AG04449 (cell line): ENCODE measurements at regions not wholly inside any gene's neighbourhood (a gene's known extent, or its start where the extent isn't known, plus 50 kb on each side); places are given as distances from the start of the nearest gene placed in this dataset.

ENCODE experiments used
- CTCF ChIA-PET: fragments of 350-600 bp; formaldehyde crosslinking; extraction: SDS; loops from one replicate; lab custom pipeline; 2021; ENCODE audit warnings: antibody characterized with exemption; lab: Yijun Ruan, JAX
- POLR2A ChIA-PET: fragments of 400-600, 350-600 bp; formaldehyde crosslinking; extraction: SDS; loops from one replicate; lab custom pipeline; 2020; ENCODE audit warnings: antibody characterized with exemption, inconsistent platforms; lab: Yijun Ruan, JAX
- DNase-seq: peaks from one replicate; pipeline ENCODE4 v3.0.0-alpha.2; 2010; ENCODE audit warnings: low read depth, low spot score
- H3K4me3 ChIP-seq: 2 replicates; pipeline ENCODE4 v1.5.1; 2011; ENCODE audit warnings: low read depth, mild to moderate bottlenecking, control low read depth, low read length
- CTCF ChIP-seq: IDR thresholded peaks from one replicate; pipeline ENCODE4 v1.5.1; 2011; ENCODE audit warnings: mild to moderate bottlenecking, moderate library complexity, low read length, control low read depth, inconsistent platforms; ENCODE audit not compliant: insufficient read depth; ENCODE audit errors: missing control alignments

GRCh38 chr1:168422203-168422847 lies 121.5 kb downstream of the XCL2 start:
- ChIA-PET POLR2A (no interaction called here), CTCF (no interaction called here)
- DNase-seq = no peak
- TF ChIP-seq CTCF = no peak
- no peak overlapping the region for H3K4me3 ChIP-seq

DNA sequence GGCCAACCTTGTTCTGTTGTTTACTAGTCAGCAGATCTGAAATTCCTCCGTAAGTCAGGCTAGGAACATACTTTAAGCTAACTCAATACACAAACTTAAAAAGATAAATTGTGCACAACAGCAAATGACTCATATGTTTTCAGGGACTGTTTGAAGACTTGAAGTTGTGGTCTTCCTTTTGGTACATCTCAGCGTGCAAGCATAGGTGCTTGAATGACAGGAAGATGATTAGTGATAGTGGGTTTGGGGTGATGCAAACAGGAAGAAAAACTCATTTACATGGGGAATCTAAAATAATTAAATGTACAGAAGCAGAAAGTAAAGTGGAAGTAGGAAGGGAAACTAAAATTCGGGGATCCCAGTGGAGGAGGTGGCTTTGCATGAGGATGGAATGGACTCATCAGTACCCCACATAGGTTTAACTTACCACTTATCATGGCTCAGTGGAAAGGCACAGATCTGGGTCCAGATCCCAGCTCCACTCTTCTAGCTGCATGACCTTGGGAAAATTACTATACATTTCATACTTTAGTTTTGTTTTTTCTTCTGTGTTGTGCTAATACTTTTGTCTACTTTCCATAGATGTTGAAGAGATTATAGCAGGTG lies 122.3 kb downstream of the XCL2 start:
- no peak for TF ChIP-seq CTCF
- no peak for DNase-seq
- POLR2A ChIA-PET = no interaction called here
- CTCF ChIA-PET = no interaction called here
- H3K4me3 ChIP-seq = no peak overlapping the region

DNA sequence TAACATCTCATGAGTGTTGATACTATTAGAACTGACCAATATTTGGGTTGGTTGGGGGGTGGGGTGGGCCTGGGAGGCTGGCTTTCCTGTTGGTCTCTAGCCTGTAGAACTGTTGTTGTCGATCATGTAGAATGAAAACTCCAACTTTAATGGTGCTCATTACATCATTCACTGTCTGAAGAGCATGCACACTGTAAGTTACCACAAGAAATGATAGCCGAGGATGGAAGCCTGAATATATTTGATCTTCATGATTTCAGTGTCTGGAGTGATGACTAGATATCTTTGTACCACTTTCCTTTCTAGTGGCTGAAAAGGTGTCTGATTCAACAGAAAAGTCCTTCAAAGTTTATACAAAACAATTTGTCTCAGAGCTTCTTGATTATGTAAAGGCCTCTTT lies 123.6 kb downstream of the XCL2 start:
- POLR2A ChIA-PET = no interaction called here
- CTCF ChIA-PET = no interaction called here
- H3K4me3 ChIP-seq = no peak overlapping the region
- no peak for TF ChIP-seq CTCF
- no peak for DNase-seq

DNA sequence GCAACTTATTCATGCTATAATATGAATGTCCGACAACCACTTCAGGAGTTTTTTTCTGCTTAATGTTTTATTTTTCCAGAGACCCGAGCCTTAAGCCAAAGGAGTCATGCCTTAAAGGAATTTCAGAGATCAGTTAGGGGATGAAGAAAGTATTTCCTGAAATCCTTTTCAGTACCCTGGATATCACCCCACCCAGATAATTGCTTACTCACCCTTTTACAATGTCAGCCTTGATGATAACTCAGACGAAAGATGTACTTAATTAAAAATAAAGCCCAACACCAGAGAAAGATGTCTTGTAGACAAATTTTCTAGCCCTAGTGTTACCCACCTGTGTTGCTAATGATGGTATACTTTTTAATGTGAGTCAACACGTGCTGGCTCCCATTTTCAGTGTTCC lies 124.1 kb downstream of the XCL2 start:
- H3K4me3 ChIP-seq = no peak overlapping the region
- no peak for DNase-seq
- ChIA-PET POLR2A (no interaction called here), CTCF (no interaction called here)
- TF ChIP-seq CTCF = no peak

- TF ChIP-seq CTCF = no peak
- no peak overlapping the region for H3K4me3 ChIP-seq
- no peak for DNase-seq
- POLR2A ChIA-PET = no interaction called here
- CTCF ChIA-PET = no interaction called here
Measured at GRCh38 chr1:168416220-168416619, 127.6 kb downstream of the XCL2 start.

DNA sequence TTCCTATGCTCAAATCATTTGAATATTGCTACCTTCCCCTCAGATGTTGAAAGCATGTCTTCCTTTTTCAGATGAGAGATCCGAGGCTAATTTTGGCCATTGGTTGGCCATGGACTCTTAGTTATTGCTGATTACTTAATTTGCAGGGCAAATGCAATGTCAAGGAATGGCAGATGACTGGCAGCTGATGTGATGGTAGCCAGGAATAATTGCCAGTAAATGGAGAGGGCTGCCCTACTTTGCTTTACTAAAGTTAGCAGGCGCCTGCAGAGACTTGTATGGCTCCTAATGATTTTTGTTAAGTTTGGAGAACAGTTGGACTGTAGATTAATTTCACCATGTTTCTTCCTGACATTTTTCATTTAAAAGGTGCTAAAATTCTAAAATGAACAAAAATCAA lies 128.9 kb downstream of the XCL2 start:
- no peak for DNase-seq
- no peak for TF ChIP-seq CTCF
- CTCF ChIA-PET = no interaction called here
- H3K4me3 ChIP-seq = no peak overlapping the region
- POLR2A ChIA-PET = no interaction called here
